Skeletal muscle tissue (tissue), 3 donors: ENCODE measurements at regions not wholly inside any gene's neighbourhood (a gene's known extent, or its start where the extent isn't known, plus 50 kb on each side); places are given as distances from the start of the nearest gene placed in this dataset.
"Not testable (repeated sequence)": the region's sequence is repeated elsewhere in the genome, so short reads cannot be mapped to it uniquely, and the experiment has no call there.

ENCODE experiments used
- H3K27ac ChIP-seq: one replicate; pipeline ENCODE4 v1.7.0; 2013; ENCODE audit warnings: mild to moderate bottlenecking, low read depth, low read length, inconsistent platforms
- H3K27me3 ChIP-seq, 3 donors: one replicate each; pipeline ENCODE4 v1.7.0; 2013; ENCODE audit warnings: low read length in 3 of 3; ENCODE audit not compliant: control insufficient read depth in 3 of 3, insufficient read depth in 3 of 3
- H3K36me3 ChIP-seq, 3 donors: one replicate each; pipeline ENCODE4 v1.7.0; 2013; ENCODE audit warnings: low read length in 3 of 3; ENCODE audit not compliant: control insufficient read depth in 3 of 3, insufficient read depth in 3 of 3
- H3K4me1 ChIP-seq, 3 donors: one replicate each; pipeline ENCODE4 v1.7.0; 2013; ENCODE audit warnings: low read length in 3 of 3, mild to moderate bottlenecking in 3 of 3; ENCODE audit not compliant: control insufficient read depth in 3 of 3, insufficient read depth in 3 of 3
- H3K4me3 ChIP-seq, 3 donors: one replicate each; pipeline ENCODE4 v1.7.0; 2013; ENCODE audit warnings: low read length in 3 of 3
- H3K9ac ChIP-seq, 3 donors: one replicate each; pipeline ENCODE4 v1.7.0; 2013; ENCODE audit warnings: low read length in 3 of 3, mild to moderate bottlenecking in 3 of 3, moderate library complexity in 2 of 3, low read depth in 1 of 3
- H3K9me3 ChIP-seq, 3 donors: one replicate each; pipeline ENCODE4 v1.7.0; 2013; ENCODE audit warnings: low read length in 3 of 3; ENCODE audit not compliant: control insufficient read depth in 3 of 3
- donor health status: Osteomylitis.

DNA sequence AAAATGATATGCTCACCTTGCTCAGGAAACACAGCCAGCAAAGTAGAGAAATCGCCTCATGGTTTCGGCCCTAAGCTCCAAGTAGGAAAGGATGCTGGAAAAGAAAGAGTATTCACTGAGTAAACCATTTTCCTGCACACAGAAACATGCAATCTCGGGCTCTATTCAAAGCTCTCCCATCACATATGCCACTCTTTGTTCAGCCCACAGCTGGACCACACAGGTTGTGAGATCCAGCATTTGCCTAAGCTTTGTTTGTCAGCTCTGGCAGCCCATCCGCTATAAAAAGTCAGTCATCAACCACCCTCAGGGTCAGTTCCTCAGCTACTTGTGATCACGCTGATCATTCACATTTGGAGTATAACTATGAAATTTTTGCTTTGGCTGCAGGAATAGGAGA lies 96.5 kb upstream of the SMARCA2 start:
- Histone ChIP-seq H3K27me3 (peaks cover 0 to 7% (median 4%) of the 10 kb centered on the region in 3 donors), H3K36me3 (no peaks in the 10 kb centered on the region), H3K4me1 (no peaks in the 10 kb centered on the region), H3K9me3 (no peaks in the 10 kb centered on the region), H3K4me3 (no peak overlapping the region), H3K9ac (no peak overlapping the region), H3K27ac (no peak overlapping the region)

DNA sequence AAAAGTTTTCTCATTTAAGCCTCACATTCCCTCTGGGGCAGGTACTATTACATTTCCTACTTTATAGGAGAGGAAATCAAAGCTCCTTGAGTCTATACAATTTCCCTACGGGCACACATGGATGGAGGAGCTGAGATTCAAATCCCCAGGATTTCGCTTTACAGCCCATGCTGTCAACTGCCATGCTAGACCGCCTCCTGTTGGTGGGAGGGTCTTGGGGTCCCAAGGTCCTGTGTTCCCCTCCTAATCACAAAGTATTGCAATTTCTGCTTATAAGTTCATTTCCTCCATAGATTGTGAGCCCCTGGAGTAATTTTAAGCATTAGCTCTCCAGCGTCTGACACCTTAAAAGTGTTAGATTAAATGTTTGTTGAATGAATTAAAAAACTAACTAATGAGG lies 95.9 kb upstream of the SMARCA2 start:
- H3K9me3 ChIP-seq: no peaks in the 10 kb centered on the region
- H3K4me3 ChIP-seq: no peak overlapping the region
- H3K27me3 ChIP-seq: peaks cover 0 to 7% (median 4%) of the 10 kb centered on the region in 3 donors
- H3K27ac ChIP-seq: no peak overlapping the region
- H3K9ac ChIP-seq: no peak overlapping the region
- H3K4me1 ChIP-seq: no peaks in the 10 kb centered on the region
- no peaks in the 10 kb centered on the region for H3K36me3 ChIP-seq

DNA sequence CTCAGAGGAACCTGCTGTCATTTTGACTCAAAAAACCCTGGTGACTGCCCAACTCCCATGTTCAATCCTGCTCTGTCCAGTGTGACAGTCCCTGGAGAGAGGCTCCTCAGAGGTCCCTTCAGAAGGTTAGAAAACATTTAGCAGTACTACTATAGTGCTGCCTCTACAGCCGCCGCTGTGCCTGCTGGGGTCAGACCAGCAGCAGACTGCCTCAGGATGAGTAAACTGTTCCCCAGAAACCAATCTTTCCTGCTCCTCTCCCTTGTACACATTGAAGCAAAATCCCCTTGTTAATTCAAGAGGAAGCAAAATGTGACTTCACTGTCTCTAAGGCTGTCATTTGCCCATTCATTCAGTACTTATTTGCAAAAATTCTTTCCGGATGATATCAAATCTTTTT lies 94.8 kb upstream of the SMARCA2 start:
- no peak overlapping the region for H3K9ac ChIP-seq
- H3K4me3 ChIP-seq: no peak overlapping the region
- H3K27ac ChIP-seq: no peak overlapping the region
- peaks cover 0 to 7% (median 4%) of the 10 kb centered on the region in 3 donors for H3K27me3 ChIP-seq
- H3K36me3 ChIP-seq: no peaks in the 10 kb centered on the region
- no peaks in the 10 kb centered on the region for H3K4me1 ChIP-seq
- no peaks in the 10 kb centered on the region for H3K9me3 ChIP-seq

- no peaks in the 10 kb centered on the region for H3K4me1 ChIP-seq
- H3K27me3 ChIP-seq: peaks cover 0 to 4% (median 0%) of the 10 kb centered on the region in 3 donors
- no peaks in the 10 kb centered on the region for H3K9me3 ChIP-seq
- no peaks in the 10 kb centered on the region for H3K36me3 ChIP-seq
- H3K27ac ChIP-seq: no peak overlapping the region
- no peak overlapping the region for H3K4me3 ChIP-seq
- H3K9ac ChIP-seq: no peak overlapping the region
These were observed 93.1 kb upstream of the SMARCA2 start for GRCh38 chr9:1922026-1922425.

GRCh38 chr9:1927546-1927945 lies 87.6 kb upstream of the SMARCA2 start:
- Histone ChIP-seq H3K9ac (no peak overlapping the region), H3K4me1 (no peaks in the 10 kb centered on the region), H3K36me3 (no peaks in the 10 kb centered on the region), H3K4me3 (no peak overlapping the region), H3K27me3 (no peaks in the 10 kb centered on the region), H3K9me3 (no peaks in the 10 kb centered on the region), H3K27ac (no peak overlapping the region)

DNA sequence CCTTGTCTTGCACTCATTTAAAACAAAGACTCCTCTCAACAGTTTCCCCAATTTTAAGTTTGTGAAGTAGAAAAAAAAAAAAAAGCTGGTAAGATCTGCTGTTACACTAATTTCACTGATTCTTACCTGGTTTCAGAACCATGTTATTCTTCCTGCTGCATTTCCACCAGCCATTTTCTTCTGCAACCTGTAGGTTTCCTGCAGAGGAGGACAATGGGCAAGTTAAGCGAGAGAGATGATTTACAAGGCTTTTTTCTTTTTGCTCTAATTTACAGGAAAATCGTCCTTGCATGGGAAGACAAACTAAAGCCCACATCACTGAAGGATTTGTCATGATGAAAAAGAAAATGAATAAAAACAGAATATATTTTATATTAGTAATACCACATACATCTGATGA lies 86.0 kb upstream of the SMARCA2 start:
- no peak overlapping the region for H3K27ac ChIP-seq
- no peak overlapping the region for H3K9ac ChIP-seq
- H3K27me3 ChIP-seq: no peaks in the 10 kb centered on the region
- H3K36me3 ChIP-seq: no peaks in the 10 kb centered on the region
- H3K9me3 ChIP-seq: no peaks in the 10 kb centered on the region
- H3K4me1 ChIP-seq: no peaks in the 10 kb centered on the region
- H3K4me3 ChIP-seq: no peak overlapping the region

DNA sequence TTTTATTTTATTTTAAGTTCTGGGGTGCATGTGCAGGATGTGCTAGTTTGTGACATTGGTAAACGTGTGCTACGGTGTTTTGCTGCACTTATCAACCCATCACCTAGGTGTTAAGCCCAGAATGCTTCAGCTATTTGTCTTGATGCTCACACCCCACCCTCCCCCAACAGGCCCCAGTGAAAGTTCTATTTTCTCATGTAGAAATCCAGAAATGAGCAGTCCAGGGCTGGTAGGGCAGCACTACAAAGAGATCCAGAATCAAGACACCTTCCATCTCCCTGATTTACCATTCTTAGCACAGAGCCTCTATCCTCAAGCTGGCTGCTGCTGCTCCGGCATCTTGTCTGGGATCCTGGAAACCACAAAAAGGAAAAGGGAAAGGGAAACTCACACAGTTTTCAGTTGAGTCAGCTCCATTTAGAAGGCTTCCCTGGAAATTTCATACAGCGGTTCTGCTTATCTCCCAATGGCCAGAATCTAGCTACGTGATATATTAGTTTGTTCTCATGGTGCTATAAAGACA lies 85.4 kb upstream of the SMARCA2 start:
- Histone ChIP-seq H3K27ac (no peak overlapping the region), H3K4me3 (no peak overlapping the region), H3K36me3 (no peaks in the 10 kb centered on the region), H3K9me3 (no peaks in the 10 kb centered on the region), H3K27me3 (no peaks in the 10 kb centered on the region), H3K9ac (no peak overlapping the region), H3K4me1 (no peaks in the 10 kb centered on the region)

- H3K4me1 ChIP-seq, H3K9ac ChIP-seq, H3K27ac ChIP-seq, H3K9me3 ChIP-seq, H3K4me3 ChIP-seq, H3K36me3 ChIP-seq, H3K27me3 ChIP-seq: not testable (repeated sequence)
These were observed 84.9 kb upstream of the SMARCA2 start for GRCh38 chr9:1930245-1930736.

- Histone ChIP-seq H3K36me3 (no peaks in the 10 kb centered on the region), H3K9ac (no peak overlapping the region), H3K4me3 (no peak overlapping the region), H3K27me3 (no peaks in the 10 kb centered on the region), H3K4me1 (no peaks in the 10 kb centered on the region), H3K9me3 (peaks cover 0 to 2% (median 0%) of the 10 kb centered on the region in 3 donors), H3K27ac (no peak overlapping the region)
These were observed 77.0 kb upstream of the SMARCA2 start for GRCh38 chr9:1938135-1938534.

- no peak overlapping the region for H3K4me3 ChIP-seq
These were observed 76.4 kb upstream of the SMARCA2 start for GRCh38 chr9:1938675-1939170.

More at GRCh38 chr9:1938675-1939170, 76.4 kb upstream of the SMARCA2 start:
- H3K4me1 ChIP-seq: no peaks in the 10 kb centered on the region
- H3K27ac ChIP-seq: no peak overlapping the region
- peaks cover 0 to 2% (median 0%) of the 10 kb centered on the region in 3 donors for H3K9me3 ChIP-seq
- H3K27me3 ChIP-seq: no peaks in the 10 kb centered on the region
- H3K9ac ChIP-seq: no peak overlapping the region
- no peaks in the 10 kb centered on the region for H3K36me3 ChIP-seq
